Parathyroid adenoma (tissue), 2 donors: ENCODE measurements at regions not wholly inside any gene's neighbourhood (a gene's known extent, or its start where the extent isn't known, plus 50 kb on each side); places are given as distances from the start of the nearest gene placed in this dataset.

Source experiments
- H2AFZ ChIP-seq: fragments of 300-600 bp; sonication (generic); one replicate; pipeline ENCODE4 v1.7.0; 2017; ENCODE audit warnings: antibody characterized with exemption, mild to moderate bottlenecking
- H3K27ac ChIP-seq: fragments of 300-600 bp; sonication (generic); one replicate; pipeline ENCODE4 v1.7.0; 2017
- H3K27me3 ChIP-seq: fragments of 300-600 bp; sonication (generic); one replicate; pipeline ENCODE4 v1.7.0; 2017; ENCODE audit warnings: low read length; ENCODE audit not compliant: control insufficient read depth, insufficient read depth
- H3K36me3 ChIP-seq: fragments of 300-600 bp; sonication (generic); one replicate; pipeline ENCODE4 v1.7.0; 2017; ENCODE audit warnings: low read length; ENCODE audit not compliant: control insufficient read depth, insufficient read depth
- H3K4me1 ChIP-seq: fragments of 300-600 bp; sonication (generic); one replicate; pipeline ENCODE4 v1.7.0; 2017; ENCODE audit warnings: control low read depth
- H3K4me2 ChIP-seq: fragments of 300-600 bp; sonication (generic); one replicate; pipeline ENCODE4 v1.7.0; 2017; ENCODE audit warnings: low read length
- H3K4me3 ChIP-seq: fragments of 300-600 bp; sonication (generic); one replicate; pipeline ENCODE4 v1.7.0; 2017; ENCODE audit warnings: low read depth, low read length
- H3K79me2 ChIP-seq: fragments of 300-600 bp; sonication (generic); one replicate; pipeline ENCODE4 v1.7.0; 2017; ENCODE audit warnings: control low read depth
- H3K9ac ChIP-seq: fragments of 300-600 bp; sonication (generic); one replicate; pipeline ENCODE4 v1.7.0; 2017; ENCODE audit warnings: mild to moderate bottlenecking
- H3K9me3 ChIP-seq: fragments of 300-600 bp; sonication (generic); one replicate; pipeline ENCODE4 v1.7.0; 2017; ENCODE audit warnings: low read length; ENCODE audit not compliant: control insufficient read depth
- CTCF ChIP-seq: fragments of 300-600 bp; sonication (generic); IDR thresholded peaks from one replicate; pipeline ENCODE4 v1.7.0; 2017; ENCODE audit warnings: antibody characterized with exemption, mild to moderate bottlenecking
- donor health status: primary hyperparathyroidism.

GRCh38 chr5:86008704-86009103, 609.0 kb upstream of the COX7C start:
- no peaks in the 10 kb centered on the region for H3K4me1 ChIP-seq
- no peak overlapping the region for H3K4me2 ChIP-seq
- H3K27ac ChIP-seq = no peak overlapping the region
- H3K36me3 ChIP-seq = no peaks in the 10 kb centered on the region
- no peak overlapping the region for H3K9ac ChIP-seq
- H3K9me3 ChIP-seq = no peaks in the 10 kb centered on the region
- no peak overlapping the region for H3K4me3 ChIP-seq
- H2AFZ ChIP-seq = no peak overlapping the region
- H3K79me2 ChIP-seq = no peaks in the 10 kb centered on the region
- no peak for TF ChIP-seq CTCF
- H3K27me3 ChIP-seq = no peaks in the 10 kb centered on the region

GRCh38 chr5:86011937-86012336, 605.8 kb upstream of the COX7C start:
- Histone ChIP-seq H3K36me3 (no peaks in the 10 kb centered on the region), H3K9me3 (no peaks in the 10 kb centered on the region), H3K9ac (no peak overlapping the region), H2AFZ (no peak overlapping the region), H3K4me3 (no peak overlapping the region), H3K4me2 (no peak overlapping the region), H3K4me1 (no peaks in the 10 kb centered on the region), H3K27ac (no peak overlapping the region), H3K27me3 (no peaks in the 10 kb centered on the region), H3K79me2 (no peaks in the 10 kb centered on the region)
- no peak for TF ChIP-seq CTCF

GRCh38 chr5:86029308-86029707, 588.4 kb upstream of the COX7C start:
- no peaks in the 10 kb centered on the region for H3K79me2 ChIP-seq
- H3K36me3 ChIP-seq = no peaks in the 10 kb centered on the region
- H2AFZ ChIP-seq = no peak overlapping the region
- no peaks in the 10 kb centered on the region for H3K4me1 ChIP-seq
- no peaks in the 10 kb centered on the region for H3K9me3 ChIP-seq
- TF ChIP-seq CTCF = no peak
- H3K27ac ChIP-seq = no peak overlapping the region
- no peak overlapping the region for H3K4me2 ChIP-seq
- H3K4me3 ChIP-seq = no peak overlapping the region
- no peaks in the 10 kb centered on the region for H3K27me3 ChIP-seq
- no peak overlapping the region for H3K9ac ChIP-seq

GRCh38 chr5:86030753-86031152, 587.0 kb upstream of the COX7C start:
- Histone ChIP-seq H3K27ac (no peak overlapping the region), H3K27me3 (no peaks in the 10 kb centered on the region), H3K4me2 (no peak overlapping the region), H3K9ac (no peak overlapping the region), H3K4me3 (no peak overlapping the region), H3K36me3 (no peaks in the 10 kb centered on the region), H2AFZ (no peak overlapping the region), H3K79me2 (no peaks in the 10 kb centered on the region), H3K9me3 (no peaks in the 10 kb centered on the region), H3K4me1 (no peaks in the 10 kb centered on the region)
- no peak for TF ChIP-seq CTCF

GRCh38 chr5:86038566-86038965, 579.2 kb upstream of the COX7C start:
- no peaks in the 10 kb centered on the region for H3K27me3 ChIP-seq
- H3K9ac ChIP-seq = no peak overlapping the region
- H3K4me1 ChIP-seq = no peaks in the 10 kb centered on the region
- TF ChIP-seq CTCF = no peak
- H3K4me3 ChIP-seq = no peak overlapping the region
- no peaks in the 10 kb centered on the region for H3K79me2 ChIP-seq
- no peak overlapping the region for H2AFZ ChIP-seq
- no peak overlapping the region for H3K4me2 ChIP-seq
- H3K36me3 ChIP-seq = no peaks in the 10 kb centered on the region
- no peak overlapping the region for H3K27ac ChIP-seq
- H3K9me3 ChIP-seq = no peaks in the 10 kb centered on the region
